ENCODE measurements at regions not wholly inside any gene's neighbourhood (a gene's known extent, or its start where the extent isn't known, plus 50 kb on each side); places are given as distances from the start of the nearest gene placed in this dataset.

- no peak for TF ChIP-seq CTCF (IDR thresholded peaks at IDR 0.05 in 4 of 5, conservative IDR thresholded peaks at IDR 0.05 in 1 of 5)
- TF ChIP-seq POLR2A (IDR thresholded peaks at IDR 0.05): no peak
Measured at GRCh38 chr13:75145927-75146326, 336.0 kb downstream of the TBC1D4 start.

All from gastrocnemius medialis (tissue), 4 donors.